IPS-18a (cell line): ENCODE measurements at regions not wholly inside any gene's neighbourhood (a gene's known extent, or its start where the extent isn't known, plus 50 kb on each side); places are given as distances from the start of the nearest gene placed in this dataset.
A peak's percentile ranks its signal among the peaks of the same experiment; 100 is the strongest.
"Not testable (repeated sequence)": the region's sequence is repeated elsewhere in the genome, so short reads cannot be mapped to it uniquely, and the experiment has no call there.

Experiments used
- H3K27ac ChIP-seq: one replicate; pipeline ENCODE4 v1.5.1; 2013; ENCODE audit warnings: low read length
- H3K27me3 ChIP-seq: one replicate; pipeline ENCODE4 v1.6.1; 2013; ENCODE audit warnings: mild to moderate bottlenecking, low read length; ENCODE audit not compliant: control insufficient read depth, insufficient read depth
- H3K36me3 ChIP-seq: one replicate; pipeline ENCODE4 v1.6.1; 2013; ENCODE audit warnings: low read depth, low read length; ENCODE audit not compliant: control insufficient read depth
- H3K4me1 ChIP-seq: one replicate; pipeline ENCODE4 v1.6.1; 2013; ENCODE audit warnings: low read depth, low read length; ENCODE audit not compliant: control insufficient read depth
- H3K4me3 ChIP-seq: one replicate; pipeline ENCODE4 v1.5.1; 2013; ENCODE audit warnings: low read length
- H3K9ac ChIP-seq: one replicate; pipeline ENCODE4 v1.6.1; 2013; ENCODE audit warnings: mild to moderate bottlenecking, low read length, moderate library complexity
- H3K9me3 ChIP-seq: one replicate; pipeline ENCODE4 v1.6.1; 2013; ENCODE audit warnings: low read depth, low read length; ENCODE audit not compliant: control insufficient read depth

DNA sequence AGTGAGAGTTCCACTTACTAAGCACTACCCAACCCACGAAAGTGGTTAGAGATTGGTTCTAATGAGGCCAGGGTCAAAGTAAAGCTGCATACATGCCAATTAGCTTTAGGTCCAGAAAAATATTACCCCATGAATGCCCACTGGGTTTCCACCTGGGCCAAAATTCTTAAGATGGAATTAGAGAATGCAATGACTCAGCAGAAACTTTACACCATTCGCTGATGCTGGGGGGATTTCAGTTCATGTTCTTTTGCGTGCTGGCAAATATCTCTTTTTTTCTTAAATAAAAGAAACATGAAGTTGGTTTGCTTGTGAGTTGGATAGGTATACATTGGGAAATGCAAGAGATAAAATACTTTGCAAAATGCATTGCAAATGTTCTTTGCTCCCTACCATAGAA is 715.3 kb upstream of the MIR17HG start:
- Histone ChIP-seq H3K4me3 (no peak overlapping the region), H3K27me3 (no peaks in the 10 kb centered on the region), H3K36me3 (no peaks in the 10 kb centered on the region), H3K9me3 (no peaks in the 10 kb centered on the region), H3K27ac (peak overlapping the region; percentile 31), H3K9ac (no peak overlapping the region), H3K4me1 (no peaks in the 10 kb centered on the region)

DNA sequence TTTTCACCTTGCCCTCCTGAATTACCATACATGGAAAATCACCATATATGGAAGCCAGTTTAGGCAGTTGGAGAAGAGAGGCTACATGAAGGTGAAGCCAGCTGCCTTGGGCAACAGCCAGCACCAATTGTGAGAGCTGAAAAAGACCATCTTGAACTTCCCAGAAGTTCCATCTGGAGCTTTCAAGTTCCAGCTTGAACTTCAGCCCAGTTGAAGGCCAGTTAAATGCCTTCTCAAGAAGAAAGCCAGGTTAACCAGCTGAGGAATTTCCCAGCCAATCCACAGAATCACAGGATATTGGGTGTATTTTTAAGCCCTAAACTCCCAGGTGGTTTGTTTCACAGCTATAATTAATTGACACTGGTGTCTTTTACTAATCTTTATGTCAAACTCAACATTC is 713.6 kb upstream of the MIR17HG start:
- Histone ChIP-seq H3K9ac (no peak overlapping the region), H3K36me3 (no peaks in the 10 kb centered on the region), H3K4me1 (no peaks in the 10 kb centered on the region), H3K4me3 (no peak overlapping the region), H3K27ac (no peak overlapping the region), H3K9me3 (no peaks in the 10 kb centered on the region), H3K27me3 (no peaks in the 10 kb centered on the region)

DNA sequence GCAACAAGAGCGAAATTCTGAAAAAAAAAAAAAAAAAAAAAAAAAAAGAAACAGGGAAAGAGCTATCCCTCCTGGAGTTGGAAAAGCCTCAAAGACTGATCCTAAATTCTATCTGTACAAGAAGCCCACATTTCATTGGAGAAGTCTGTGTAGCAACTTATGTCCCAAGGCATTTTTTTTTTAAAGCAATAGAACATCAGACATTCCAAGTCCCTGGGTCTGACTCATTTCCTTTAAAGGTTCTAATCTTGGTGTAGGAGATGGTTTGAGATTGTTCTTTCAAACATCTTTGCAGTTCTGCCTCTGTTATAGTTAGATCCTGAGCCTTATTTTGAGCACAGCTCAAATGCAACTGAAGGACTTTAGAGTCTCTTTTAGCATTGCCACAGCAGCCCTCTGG is 706.5 kb upstream of the MIR17HG start:
- Histone ChIP-seq H3K4me1 (no peaks in the 10 kb centered on the region), H3K4me3 (no peak overlapping the region), H3K27ac (no peak overlapping the region), H3K9ac (no peak overlapping the region), H3K36me3 (no peaks in the 10 kb centered on the region), H3K9me3 (no peaks in the 10 kb centered on the region), H3K27me3 (no peaks in the 10 kb centered on the region)

DNA sequence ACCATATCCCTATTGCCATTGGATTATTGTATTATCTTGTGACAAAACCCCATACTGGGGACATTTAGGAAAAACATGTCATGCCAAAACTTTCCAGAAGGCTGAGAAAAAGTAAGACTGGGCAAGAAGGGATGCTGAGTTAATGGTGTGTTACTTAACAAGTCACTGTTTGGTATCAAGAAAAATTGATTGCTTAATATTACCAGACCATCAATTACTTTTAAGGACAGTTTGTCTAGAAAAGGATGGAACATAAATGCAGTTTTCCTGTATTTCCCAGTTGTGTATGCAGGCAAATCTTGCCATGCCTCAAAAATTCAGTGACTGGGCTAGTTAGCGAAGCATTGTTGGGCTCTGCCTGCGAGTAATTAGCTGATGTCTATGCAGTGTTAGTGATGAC is 705.6 kb upstream of the MIR17HG start:
- Histone ChIP-seq H3K9me3 (no peaks in the 10 kb centered on the region), H3K36me3 (no peaks in the 10 kb centered on the region), H3K9ac (no peak overlapping the region), H3K4me1 (no peaks in the 10 kb centered on the region), H3K4me3 (no peak overlapping the region), H3K27me3 (no peaks in the 10 kb centered on the region), H3K27ac (no peak overlapping the region)

DNA sequence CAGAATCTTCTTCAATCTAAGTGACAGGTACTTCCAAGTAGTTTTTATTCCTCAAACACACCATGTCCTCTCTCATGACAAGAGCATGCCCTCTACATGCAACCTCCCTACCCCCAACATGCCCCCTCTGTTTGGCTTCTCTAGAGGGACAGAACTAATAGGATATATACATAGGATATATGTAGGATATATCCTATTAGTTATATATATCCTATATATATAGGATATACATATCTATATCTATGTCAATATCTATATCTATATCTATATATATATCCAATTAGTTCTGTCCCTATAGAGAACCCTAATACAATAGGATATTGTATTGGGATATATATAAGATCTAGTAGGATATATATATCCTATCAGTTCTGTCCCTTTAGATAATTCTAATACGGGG is 701.9 kb upstream of the MIR17HG start:
- no peaks in the 10 kb centered on the region for H3K4me1 ChIP-seq
- no peak overlapping the region for H3K9ac ChIP-seq
- no peak overlapping the region for H3K4me3 ChIP-seq
- H3K27ac ChIP-seq: no peak overlapping the region
- H3K9me3 ChIP-seq: no peaks in the 10 kb centered on the region
- no peaks in the 10 kb centered on the region for H3K27me3 ChIP-seq
- H3K36me3 ChIP-seq: no peaks in the 10 kb centered on the region

GRCh38 chr13:90648497-90648896 is 699.0 kb upstream of the MIR17HG start:
- Histone ChIP-seq H3K9ac (no peak overlapping the region), H3K9me3 (peaks cover 17% of the 10 kb centered on the region), H3K27ac (no peak overlapping the region), H3K4me1 (no peaks in the 10 kb centered on the region), H3K4me3 (no peak overlapping the region), H3K27me3 (no peaks in the 10 kb centered on the region), H3K36me3 (no peaks in the 10 kb centered on the region)

DNA sequence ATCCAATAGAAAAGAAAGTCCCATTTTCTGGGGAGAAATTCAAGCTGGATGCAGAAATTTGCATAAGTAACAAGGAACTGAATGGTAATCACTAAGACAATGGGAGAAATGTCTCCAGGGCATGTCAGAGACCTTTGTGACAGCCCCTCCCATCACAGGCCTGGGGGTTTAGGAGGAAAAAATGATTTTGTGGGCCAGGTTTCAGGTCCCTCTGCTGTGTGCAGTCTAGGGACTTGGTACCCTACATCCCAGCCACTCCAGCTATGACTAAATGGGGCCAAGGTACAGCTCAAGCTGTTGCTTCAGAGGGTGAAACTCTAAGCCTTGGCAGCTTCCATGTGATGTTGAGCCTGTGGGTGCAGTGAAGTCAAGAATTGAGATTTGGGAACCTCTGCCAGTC is 695.5 kb upstream of the MIR17HG start:
- no peak overlapping the region for H3K9ac ChIP-seq
- H3K36me3 ChIP-seq: no peaks in the 10 kb centered on the region
- peaks cover 17% of the 10 kb centered on the region for H3K9me3 ChIP-seq
- no peak overlapping the region for H3K4me3 ChIP-seq
- no peaks in the 10 kb centered on the region for H3K27me3 ChIP-seq
- H3K4me1 ChIP-seq: no peaks in the 10 kb centered on the region
- no peak overlapping the region for H3K27ac ChIP-seq

DNA sequence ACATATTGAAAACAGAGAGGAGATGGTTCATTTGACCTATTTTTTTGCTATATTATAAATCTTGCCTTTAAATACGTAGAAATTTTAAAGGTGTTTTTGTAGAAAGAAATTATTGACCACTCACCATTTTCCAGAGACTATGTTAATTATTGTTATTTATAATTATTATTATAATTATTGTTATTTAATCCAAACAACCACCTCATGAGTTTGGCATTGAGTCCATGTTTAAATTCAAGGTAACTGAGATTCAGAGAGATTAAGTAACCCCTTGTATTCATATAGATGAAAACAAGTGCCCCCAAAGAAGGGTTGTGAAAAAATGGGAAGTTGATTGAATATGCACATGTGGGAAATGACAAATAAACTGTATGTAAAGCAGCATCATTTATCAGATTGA is 692.5 kb upstream of the MIR17HG start:
- peaks cover 17% of the 10 kb centered on the region for H3K9me3 ChIP-seq

GRCh38 chr13:90664200-90664599 is 683.3 kb upstream of the MIR17HG start:
- H3K27ac ChIP-seq, H3K9me3 ChIP-seq, H3K4me3 ChIP-seq, H3K4me1 ChIP-seq, H3K9ac ChIP-seq, H3K36me3 ChIP-seq, H3K27me3 ChIP-seq: not testable (repeated sequence)

More for the DNA sequence above, 692.5 kb upstream of the MIR17HG start:
- H3K4me3 ChIP-seq: no peak overlapping the region
- H3K27me3 ChIP-seq: no peaks in the 10 kb centered on the region
- H3K9ac ChIP-seq: no peak overlapping the region
- no peaks in the 10 kb centered on the region for H3K4me1 ChIP-seq
- H3K27ac ChIP-seq: no peak overlapping the region
- H3K36me3 ChIP-seq: no peaks in the 10 kb centered on the region

GRCh38 chr13:90673746-90674145 is 673.7 kb upstream of the MIR17HG start:
- H3K9ac ChIP-seq: no peak overlapping the region
- no peak overlapping the region for H3K4me3 ChIP-seq
- no peaks in the 10 kb centered on the region for H3K9me3 ChIP-seq
- no peaks in the 10 kb centered on the region for H3K27me3 ChIP-seq
- no peaks in the 10 kb centered on the region for H3K4me1 ChIP-seq
- H3K27ac ChIP-seq: no peak overlapping the region
- H3K36me3 ChIP-seq: no peaks in the 10 kb centered on the region

- Histone ChIP-seq H3K27me3 (no peaks in the 10 kb centered on the region), H3K9ac (no peak overlapping the region), H3K36me3 (no peaks in the 10 kb centered on the region), H3K4me3 (no peak overlapping the region), H3K9me3 (no peaks in the 10 kb centered on the region), H3K4me1 (no peaks in the 10 kb centered on the region), H3K27ac (no peak overlapping the region)
Measured at GRCh38 chr13:90675129-90675528, 672.4 kb upstream of the MIR17HG start.

DNA sequence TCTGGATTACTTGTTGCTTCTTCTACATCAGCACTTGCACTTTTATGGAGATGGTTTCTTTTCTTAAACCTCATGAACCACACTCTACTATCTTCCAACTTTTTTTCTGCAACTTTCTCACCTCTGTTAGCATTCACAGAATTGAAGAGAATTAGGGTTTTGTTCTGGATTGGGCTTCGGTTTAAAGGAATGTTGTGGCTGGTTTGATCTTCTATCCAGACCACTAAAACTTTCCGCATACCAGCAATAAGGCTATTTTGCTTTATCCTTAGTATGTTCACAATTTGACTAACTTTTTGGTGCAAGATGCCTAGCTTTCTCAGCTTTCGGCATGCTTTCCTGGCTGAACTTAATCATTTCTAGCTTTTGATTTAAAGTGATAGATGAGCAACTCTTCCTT is 666.7 kb upstream of the MIR17HG start:
- H3K27me3 ChIP-seq: no peaks in the 10 kb centered on the region
- H3K36me3 ChIP-seq: no peaks in the 10 kb centered on the region
- H3K9me3 ChIP-seq: no peaks in the 10 kb centered on the region
- no peak overlapping the region for H3K27ac ChIP-seq
- H3K4me3 ChIP-seq: no peak overlapping the region
- no peaks in the 10 kb centered on the region for H3K4me1 ChIP-seq
- H3K9ac ChIP-seq: no peak overlapping the region
